ENCODE measurements at regions not wholly inside any gene's neighbourhood (a gene's known extent, or its start where the extent isn't known, plus 50 kb on each side); places are given as distances from the start of the nearest gene placed in this dataset.

DNA sequence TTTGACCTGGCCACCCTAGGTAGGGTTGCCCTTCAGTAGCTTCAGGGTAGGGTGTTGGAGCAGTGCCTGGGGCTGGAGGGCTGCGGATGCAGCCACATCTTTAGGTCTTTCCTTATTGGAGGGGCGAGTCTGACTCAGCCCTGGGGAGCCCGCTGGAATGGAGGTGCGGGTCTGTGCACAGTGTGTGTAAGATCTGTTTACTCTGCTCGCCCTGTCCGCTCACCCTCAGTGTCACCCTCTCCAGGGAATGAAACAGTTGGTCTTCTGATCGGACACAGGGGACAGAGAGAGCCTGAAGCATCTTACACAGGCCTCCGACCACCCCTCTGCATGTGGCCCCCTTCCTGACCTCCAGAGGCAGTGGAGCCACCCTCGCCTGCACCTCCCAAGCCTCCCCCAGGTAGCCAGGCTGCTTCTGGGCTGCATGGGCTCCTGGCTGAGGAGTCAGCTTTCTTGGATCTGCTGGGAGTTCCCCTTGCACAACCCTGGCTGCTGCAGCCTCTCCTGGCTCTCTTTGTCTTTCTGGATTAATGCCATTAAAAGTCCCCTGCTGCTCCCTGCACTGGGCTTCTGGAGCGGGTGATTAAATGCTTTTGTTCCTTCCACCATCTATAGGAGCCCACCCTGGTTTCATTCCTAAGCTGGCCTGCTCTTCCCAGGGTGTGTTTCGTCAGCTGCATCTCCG, 82.6 kb downstream of the ASB1 start:
- no peak overlapping the region for H2AFZ ChIP-seq (ENCODE audit: low read depth, low read length)
- H3K4me3 ChIP-seq (ENCODE audit: low read length), result no peak overlapping the region
- H3K27ac ChIP-seq (ENCODE audit: low read length), result no peak overlapping the region
- no peaks in the 10 kb centered on the region for H3K79me2 ChIP-seq (ENCODE audit: low read length)
- no peaks in the 10 kb centered on the region for H3K36me3 ChIP-seq (replicated peaks; ENCODE audit: low read depth, low read length)
- H3K27me3 ChIP-seq (ENCODE audit: low read depth, low read length), result no peaks in the 10 kb centered on the region
- no peaks in the 10 kb centered on the region for H3K4me1 ChIP-seq (ENCODE audit: low read length)
- no peak for TF ChIP-seq EZH2phosphoT487 (IDR thresholded peaks at IDR 0.05; ENCODE audit: low read depth)
- no peak for TF ChIP-seq CTCF (IDR thresholded peaks at IDR 0.05; ENCODE audit: low read depth, low read length)
- H3K9me3 ChIP-seq (ENCODE audit: insufficient read depth, low read length), result no peaks in the 10 kb centered on the region
- H4K20me1 ChIP-seq (ENCODE audit: insufficient read depth, low read length), result no peaks in the 10 kb centered on the region
- no peak overlapping the region for H3K4me2 ChIP-seq (ENCODE audit: low read length)
- H3K9ac ChIP-seq (ENCODE audit: low read length), result no peak overlapping the region

DNA sequence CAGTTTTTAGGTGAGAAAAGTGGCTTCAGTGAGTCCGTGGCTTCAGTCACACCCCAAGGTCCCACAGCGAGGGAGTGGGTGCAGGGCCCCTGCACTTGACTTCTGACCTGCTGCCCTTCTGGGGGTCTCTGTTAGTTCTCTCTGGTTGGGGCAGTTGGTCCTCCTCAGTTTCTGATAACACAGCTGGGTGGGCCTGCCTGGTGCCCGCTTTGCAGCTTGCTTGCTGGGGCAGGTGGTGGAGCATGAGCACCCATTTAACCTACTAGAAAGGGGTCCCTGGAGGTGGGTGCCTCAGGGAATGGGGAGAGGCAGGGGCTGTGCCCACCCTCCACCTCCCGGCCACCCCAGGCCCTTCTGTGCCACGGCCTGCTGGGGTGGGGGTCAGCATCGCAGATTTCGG, 83.2 kb downstream of the ASB1 start:
- H2AFZ ChIP-seq (ENCODE audit: low read depth, low read length), result no peak overlapping the region
- no peaks in the 10 kb centered on the region for H3K9me3 ChIP-seq (ENCODE audit: insufficient read depth, low read length)
- H3K9ac ChIP-seq (ENCODE audit: low read length), result no peak overlapping the region

DNA sequence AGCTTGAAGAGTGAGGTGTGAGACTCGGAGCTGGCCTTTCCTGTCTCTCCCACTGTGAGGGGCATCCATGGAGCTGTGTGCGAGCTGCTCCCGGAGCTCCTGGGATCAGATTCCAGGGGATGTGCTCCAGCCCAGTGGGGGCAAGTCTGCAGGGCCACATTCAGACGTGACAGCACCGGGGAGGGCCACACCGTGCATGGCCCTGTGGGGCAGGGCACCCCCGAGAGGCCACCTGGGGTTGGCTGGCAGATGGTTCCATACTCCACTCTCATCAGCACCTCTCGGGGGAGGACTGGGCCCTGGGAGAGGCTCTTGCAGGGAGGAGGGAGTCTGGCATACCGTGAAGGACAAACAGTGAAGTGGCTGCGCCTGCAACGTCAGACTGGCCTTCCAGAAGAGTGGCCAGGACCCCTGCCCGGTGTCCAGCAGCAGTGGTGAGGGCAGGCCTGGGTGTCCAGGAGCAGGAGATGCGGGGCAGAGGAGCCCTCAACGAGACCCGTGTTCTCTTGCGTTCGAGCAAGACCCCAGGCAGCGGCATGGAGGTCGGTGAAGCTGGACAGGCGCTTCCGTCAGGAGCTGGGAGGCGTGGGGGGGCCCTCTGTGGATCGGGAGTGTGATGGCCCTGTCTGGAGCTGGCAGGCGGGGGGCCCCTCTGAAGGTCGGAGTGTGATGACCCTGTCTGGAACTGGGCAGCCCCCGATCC, 84.3 kb downstream of the ASB1 start:
- no peaks in the 10 kb centered on the region for H3K4me1 ChIP-seq (ENCODE audit: low read length)
- no peaks in the 10 kb centered on the region for H3K9me3 ChIP-seq (ENCODE audit: insufficient read depth, low read length)
- no peak overlapping the region for H2AFZ ChIP-seq (ENCODE audit: low read depth, low read length)
- H3K27ac ChIP-seq (ENCODE audit: low read length), result no peak overlapping the region
- no peaks in the 10 kb centered on the region for H4K20me1 ChIP-seq (ENCODE audit: insufficient read depth, low read length)
- no peak overlapping the region for H3K4me3 ChIP-seq (ENCODE audit: low read length)
- H3K4me2 ChIP-seq (ENCODE audit: low read length), result no peak overlapping the region
- no peaks in the 10 kb centered on the region for H3K27me3 ChIP-seq (ENCODE audit: low read depth, low read length)
- TF ChIP-seq EZH2phosphoT487 (IDR thresholded peaks at IDR 0.05; ENCODE audit: low read depth) (no peak), CTCF (IDR thresholded peaks at IDR 0.05; ENCODE audit: low read depth, low read length) (no peak)
- no peaks in the 10 kb centered on the region for H3K36me3 ChIP-seq (replicated peaks; ENCODE audit: low read depth, low read length)
- H3K9ac ChIP-seq (ENCODE audit: low read length), result no peak overlapping the region
- no peaks in the 10 kb centered on the region for H3K79me2 ChIP-seq (ENCODE audit: low read length)

More for the DNA sequence above, 83.2 kb downstream of the ASB1 start:
- H3K4me3 ChIP-seq (ENCODE audit: low read length), result no peak overlapping the region
- TF ChIP-seq EZH2phosphoT487 (IDR thresholded peaks at IDR 0.05; ENCODE audit: low read depth) (no peak), CTCF (IDR thresholded peaks at IDR 0.05; ENCODE audit: low read depth, low read length) (no peak)
- no peaks in the 10 kb centered on the region for H3K4me1 ChIP-seq (ENCODE audit: low read length)
- H3K27ac ChIP-seq (ENCODE audit: low read length), result no peak overlapping the region
- no peaks in the 10 kb centered on the region for H3K27me3 ChIP-seq (ENCODE audit: low read depth, low read length)
- H3K36me3 ChIP-seq (replicated peaks; ENCODE audit: low read depth, low read length), result no peaks in the 10 kb centered on the region
- no peak overlapping the region for H3K4me2 ChIP-seq (ENCODE audit: low read length)
- no peaks in the 10 kb centered on the region for H4K20me1 ChIP-seq (ENCODE audit: insufficient read depth, low read length)
- no peaks in the 10 kb centered on the region for H3K79me2 ChIP-seq (ENCODE audit: low read length)

DNA sequence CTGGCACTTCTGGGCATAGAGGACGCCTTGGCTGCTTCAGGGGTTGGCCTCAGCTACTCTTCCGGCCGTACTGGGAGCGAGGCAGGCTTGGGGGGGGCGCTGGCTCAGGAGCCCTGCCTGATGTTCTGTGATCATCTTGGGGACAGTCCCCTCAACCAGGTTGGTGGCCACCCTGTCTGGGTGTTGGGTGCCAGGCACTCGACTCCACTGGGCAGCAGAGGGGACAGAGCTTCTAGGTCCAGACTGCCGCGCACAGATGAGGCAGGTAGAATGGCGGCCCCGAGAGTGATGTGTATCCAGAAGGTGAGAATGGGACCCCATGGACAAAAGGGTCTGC, 84.9 kb downstream of the ASB1 start:
- no peaks in the 10 kb centered on the region for H3K4me1 ChIP-seq (ENCODE audit: low read length)
- no peak for TF ChIP-seq EZH2phosphoT487 (IDR thresholded peaks at IDR 0.05; ENCODE audit: low read depth)
- no peak for TF ChIP-seq CTCF (IDR thresholded peaks at IDR 0.05; ENCODE audit: low read depth, low read length)
- H3K4me2 ChIP-seq (ENCODE audit: low read length), result no peak overlapping the region
- no peaks in the 10 kb centered on the region for H3K36me3 ChIP-seq (replicated peaks; ENCODE audit: low read depth, low read length)
- no peaks in the 10 kb centered on the region for H3K9me3 ChIP-seq (ENCODE audit: insufficient read depth, low read length)
- H3K79me2 ChIP-seq (ENCODE audit: low read length), result no peaks in the 10 kb centered on the region
- H3K9ac ChIP-seq (ENCODE audit: low read length), result no peak overlapping the region
- no peaks in the 10 kb centered on the region for H4K20me1 ChIP-seq (ENCODE audit: insufficient read depth, low read length)
- no peak overlapping the region for H3K27ac ChIP-seq (ENCODE audit: low read length)
- H3K27me3 ChIP-seq (ENCODE audit: low read depth, low read length), result no peaks in the 10 kb centered on the region
- no peak overlapping the region for H3K4me3 ChIP-seq (ENCODE audit: low read length)
- H2AFZ ChIP-seq (ENCODE audit: low read depth, low read length), result no peak overlapping the region
